Neural crest cell (in vitro differentiated cells): ENCODE measurements at regions not wholly inside any gene's neighbourhood (a gene's known extent, or its start where the extent isn't known, plus 50 kb on each side); places are given as distances from the start of the nearest gene placed in this dataset.

ENCODE experiments used
- DNase-seq: peaks from one replicate; pipeline ENCODE4 v3.0.0; 2021; ENCODE audit warnings: low read depth, mixed read lengths, low spot score
- H3K27ac Mint-ChIP-seq: one replicate; pipeline ENCODE4 v1.8.0; 2021; ENCODE audit warnings: mild to moderate bottlenecking, mixed read lengths; ENCODE audit not compliant: unreplicated experiment
- H3K27me3 Mint-ChIP-seq: 2 replicates; pipeline ENCODE4 v1.8.0; 2021; ENCODE audit warnings: low read depth, mild to moderate bottlenecking, mixed read lengths
- H3K36me3 Mint-ChIP-seq: 2 replicates; pipeline ENCODE4 v1.8.0; 2021; ENCODE audit warnings: low read depth, mild to moderate bottlenecking, mixed read lengths
- H3K4me1 Mint-ChIP-seq: 2 replicates; pipeline ENCODE4 v1.8.0; 2021; ENCODE audit warnings: mixed read lengths
- H3K4me3 Mint-ChIP-seq: one replicate; pipeline ENCODE4 v1.8.0; 2021; ENCODE audit warnings: mild to moderate bottlenecking, mixed read lengths
- H3K9me3 Mint-ChIP-seq: 2 replicates; pipeline ENCODE4 v1.8.0; 2021; ENCODE audit warnings: mixed read lengths
- CTCF ChIP-seq: fragments of 200-600 bp; sonication (generic); conservative IDR thresholded peaks from 2 replicates; pipeline ENCODE4 v1.5.0; 2021; ENCODE audit warnings: antibody characterized with exemption, mild to moderate bottlenecking

GRCh38 chr10:9602998-9603397 is 1414.7 kb upstream of the CELF2 start:
- Mint-ChIP-seq H3K36me3 (no peaks in the 10 kb centered on the region), H3K9me3 (no peaks in the 10 kb centered on the region), H3K27me3 (no peaks in the 10 kb centered on the region), H3K4me1 (no peaks in the 10 kb centered on the region), H3K27ac (no peak overlapping the region), H3K4me3 (no peak overlapping the region)
- DNase-seq, result no peak
- no peak for TF ChIP-seq CTCF

- Mint-ChIP-seq H3K27ac (no peak overlapping the region), H3K36me3 (no peaks in the 10 kb centered on the region), H3K4me1 (no peaks in the 10 kb centered on the region), H3K27me3 (no peaks in the 10 kb centered on the region), H3K4me3 (no peak overlapping the region), H3K9me3 (no peaks in the 10 kb centered on the region)
- TF ChIP-seq CTCF, result no peak
- no peak for DNase-seq
These were observed 1413.7 kb upstream of the CELF2 start for GRCh38 chr10:9603972-9604371.

- TF ChIP-seq CTCF, result no peak
- Mint-ChIP-seq H3K9me3 (no peaks in the 10 kb centered on the region), H3K4me1 (no peaks in the 10 kb centered on the region), H3K27ac (no peak overlapping the region), H3K27me3 (no peaks in the 10 kb centered on the region), H3K36me3 (no peaks in the 10 kb centered on the region), H3K4me3 (no peak overlapping the region)
- no peak for DNase-seq
These were observed 1412.4 kb upstream of the CELF2 start for GRCh38 chr10:9605231-9605630.

- Mint-ChIP-seq H3K9me3 (no peaks in the 10 kb centered on the region), H3K4me1 (no peaks in the 10 kb centered on the region), H3K4me3 (no peak overlapping the region), H3K27ac (no peak overlapping the region), H3K36me3 (no peaks in the 10 kb centered on the region), H3K27me3 (no peaks in the 10 kb centered on the region)
- no peak for DNase-seq
- peak; percentile 77 for TF ChIP-seq CTCF
These were observed 1409.1 kb upstream of the CELF2 start for GRCh38 chr10:9608602-9609001.

GRCh38 chr10:9613338-9614075 is 1404.2 kb upstream of the CELF2 start:
- no peak for TF ChIP-seq CTCF
- no peak for DNase-seq
- H3K27ac Mint-ChIP-seq, result no peak overlapping the region
- no peaks in the 10 kb centered on the region for H3K4me1 Mint-ChIP-seq
- no peaks in the 10 kb centered on the region for H3K36me3 Mint-ChIP-seq
- no peaks in the 10 kb centered on the region for H3K27me3 Mint-ChIP-seq
- H3K4me3 Mint-ChIP-seq, result no peak overlapping the region
- H3K9me3 Mint-ChIP-seq, result no peaks in the 10 kb centered on the region
